Smooth muscle cell (in vitro differentiated cells): ENCODE measurements at regions not wholly inside any gene's neighbourhood (a gene's known extent, or its start where the extent isn't known, plus 50 kb on each side); places are given as distances from the start of the nearest gene placed in this dataset.

Source experiments
- DNase-seq: peaks from one replicate; lab custom pipeline; 2025; ENCODE audit not compliant: unreplicated experiment; lab: John Stamatoyannopoulos, UW
- H2AFZ ChIP-seq: fragments of 200-600 bp; sonication (generic); 2 replicates; pipeline ENCODE4 v1.6.0; 2016; ENCODE audit warnings: antibody characterized with exemption, low read depth, mild to moderate bottlenecking
- H3F3A ChIP-seq: fragments of 200-600 bp; sonication (generic); 2 replicates; pipeline ENCODE4 v1.6.0; 2017; ENCODE audit warnings: antibody characterized with exemption, low read depth
- H3K27ac ChIP-seq: fragments of 200-600 bp; sonication (generic); 2 replicates; pipeline ENCODE4 v1.5.1; 2016; ENCODE audit warnings: low read depth, mild to moderate bottlenecking
- H3K27me3 ChIP-seq: fragments of 200-600 bp; sonication (generic); 2 replicates; pipeline ENCODE4 v1.6.1; 2016; ENCODE audit warnings: low read depth, mild to moderate bottlenecking
- H3K36me3 ChIP-seq: fragments of 200-600 bp; sonication (generic); 2 replicates; pipeline ENCODE4 v1.5.1; 2016; ENCODE audit warnings: low read depth
- H3K4me1 ChIP-seq: fragments of 200-600 bp; sonication (generic); 2 replicates; pipeline ENCODE4 v1.5.1; 2016; ENCODE audit warnings: low read depth
- H3K4me2 ChIP-seq: fragments of 200-600 bp; sonication (generic); 2 replicates; pipeline ENCODE4 v1.6.0; 2016; ENCODE audit warnings: mild to moderate bottlenecking
- H3K4me3 ChIP-seq: fragments of 200-600 bp; sonication (generic); 2 replicates; pipeline ENCODE4 v1.5.1; 2016; ENCODE audit warnings: mild to moderate bottlenecking
- H3K79me2 ChIP-seq: fragments of 200-600 bp; sonication (generic); 2 replicates; pipeline ENCODE4 v1.6.0; 2016; ENCODE audit warnings: low read depth, mild to moderate bottlenecking
- H3K9ac ChIP-seq: fragments of 200-600 bp; sonication (generic); 2 replicates; pipeline ENCODE4 v1.6.0; 2016; ENCODE audit warnings: low read depth
- H3K9me3 ChIP-seq: fragments of 200-600 bp; sonication (generic); replicated peaks from 2 replicates; pipeline ENCODE4 v1.5.1; 2016; ENCODE audit warnings: low read depth
- H4K20me1 ChIP-seq: fragments of 200-600 bp; sonication (generic); 2 replicates; pipeline ENCODE4 v1.6.0; 2016; ENCODE audit warnings: low read depth
- WGBS: methylation state at CpG from one replicate; pipeline ENCODE4 v1.1.7; 2016; ENCODE audit warnings: low lambda C conversion rate; 5-methylcytosine and 5-hydroxymethylcytosine counted together
- TF ChIP-seq, protein P1 (sequence below): fragments of 200-600 bp; sonication (generic); IDR thresholded peaks from 2 replicates; pipeline ENCODE4 v1.5.1; 2017; ENCODE audit warnings: borderline replicate concordance, mild to moderate bottlenecking, antibody characterized with exemption; ENCODE audit not compliant: insufficient read depth, poor library complexity, severe bottlenecking

DNA sequence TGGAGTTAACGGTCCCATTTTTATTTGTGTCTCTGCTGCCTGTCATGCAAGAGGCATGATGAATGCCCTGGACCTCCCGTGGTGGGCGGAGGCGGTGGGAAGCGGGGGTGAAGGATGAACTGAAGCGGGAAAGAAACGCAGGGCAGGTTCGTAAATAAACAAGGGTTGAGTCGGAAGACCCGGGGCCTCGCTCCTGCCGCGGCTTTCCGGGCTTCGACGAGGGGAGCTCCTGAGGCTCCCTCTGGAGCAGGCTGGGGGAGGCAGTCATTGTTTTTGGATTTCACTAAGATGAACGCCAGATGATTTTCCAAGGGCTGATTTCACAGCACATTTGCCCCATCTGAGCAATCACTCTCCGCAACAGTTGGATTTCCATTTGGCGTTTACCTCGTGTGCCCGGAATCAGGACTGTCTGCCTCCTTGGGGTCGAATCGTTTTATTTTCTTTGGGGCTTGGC is 130.2 kb downstream of the SLC38A6 start:
- TF ChIP-seq, protein P1, sequence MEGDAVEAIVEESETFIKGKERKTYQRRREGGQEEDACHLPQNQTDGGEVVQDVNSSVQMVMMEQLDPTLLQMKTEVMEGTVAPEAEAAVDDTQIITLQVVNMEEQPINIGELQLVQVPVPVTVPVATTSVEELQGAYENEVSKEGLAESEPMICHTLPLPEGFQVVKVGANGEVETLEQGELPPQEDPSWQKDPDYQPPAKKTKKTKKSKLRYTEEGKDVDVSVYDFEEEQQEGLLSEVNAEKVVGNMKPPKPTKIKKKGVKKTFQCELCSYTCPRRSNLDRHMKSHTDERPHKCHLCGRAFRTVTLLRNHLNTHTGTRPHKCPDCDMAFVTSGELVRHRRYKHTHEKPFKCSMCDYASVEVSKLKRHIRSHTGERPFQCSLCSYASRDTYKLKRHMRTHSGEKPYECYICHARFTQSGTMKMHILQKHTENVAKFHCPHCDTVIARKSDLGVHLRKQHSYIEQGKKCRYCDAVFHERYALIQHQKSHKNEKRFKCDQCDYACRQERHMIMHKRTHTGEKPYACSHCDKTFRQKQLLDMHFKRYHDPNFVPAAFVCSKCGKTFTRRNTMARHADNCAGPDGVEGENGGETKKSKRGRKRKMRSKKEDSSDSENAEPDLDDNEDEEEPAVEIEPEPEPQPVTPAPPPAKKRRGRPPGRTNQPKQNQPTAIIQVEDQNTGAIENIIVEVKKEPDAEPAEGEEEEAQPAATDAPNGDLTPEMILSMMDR = no peak
- Histone ChIP-seq H2AFZ (no peak overlapping the region), H3K79me2 (no peaks in the 10 kb centered on the region), H3K4me3 (no peak overlapping the region), H3K27me3 (no peaks in the 10 kb centered on the region), H3K9me3 (no peaks in the 10 kb centered on the region), H4K20me1 (no peaks in the 10 kb centered on the region), H3F3A (no peaks in the 10 kb centered on the region), H3K36me3 (no peaks in the 10 kb centered on the region), H3K4me1 (no peaks in the 10 kb centered on the region), H3K27ac (no peak overlapping the region), H3K4me2 (no peak overlapping the region), H3K9ac (no peak overlapping the region)
- DNase-seq = no peak
- WGBS = 75% methylated on average over 23 of the region's 23 CpGs

DNA sequence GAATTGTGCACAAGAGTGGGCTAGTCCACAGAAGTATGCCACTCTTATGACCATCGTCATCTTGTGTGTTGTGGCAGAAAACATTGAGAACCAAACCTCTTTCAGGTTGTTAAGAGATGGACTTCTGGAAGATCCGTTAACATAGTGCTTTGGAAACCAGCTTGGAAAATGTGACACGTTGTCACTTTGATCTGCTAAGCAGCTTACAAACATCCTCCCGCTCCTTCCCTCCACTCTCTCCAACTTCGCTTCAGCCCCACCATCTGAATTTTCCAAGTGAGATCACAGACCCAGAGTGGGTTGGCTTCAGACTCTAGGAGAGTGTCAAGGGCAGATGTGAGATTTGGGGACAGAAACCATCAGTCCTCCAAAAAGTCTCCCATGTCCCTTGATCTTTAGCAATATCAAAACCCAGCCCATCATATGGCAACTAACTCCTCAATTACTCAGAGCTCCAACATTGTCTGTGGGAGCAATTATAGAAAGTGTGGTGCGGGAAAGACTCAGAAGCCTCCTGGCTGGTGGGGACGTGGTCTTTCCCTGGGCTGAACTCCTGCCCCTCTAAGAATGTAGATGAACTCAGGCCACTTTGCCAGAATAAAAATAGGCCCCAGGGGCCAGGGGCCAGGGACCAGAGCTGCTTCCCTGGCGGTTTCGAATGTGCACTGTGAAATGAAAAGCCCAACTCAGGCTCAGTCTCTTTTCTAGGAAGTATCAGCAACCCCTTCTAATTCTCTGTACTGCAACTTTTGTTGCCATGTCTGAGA is 129.5 kb downstream of the SLC38A6 start:
- H3K9ac ChIP-seq = no peak overlapping the region
- no peaks in the 10 kb centered on the region for H3K9me3 ChIP-seq
- no peaks in the 10 kb centered on the region for H3K4me1 ChIP-seq
- TF ChIP-seq, protein P1 = no peak
- DNase-seq = no peak
- WGBS = 75% methylated on average over 9 of the region's 9 CpGs
- no peak overlapping the region for H2AFZ ChIP-seq
- H3K79me2 ChIP-seq = no peaks in the 10 kb centered on the region
- no peaks in the 10 kb centered on the region for H3K27me3 ChIP-seq
- no peak overlapping the region for H3K4me3 ChIP-seq
- H3K36me3 ChIP-seq = no peaks in the 10 kb centered on the region
- H3F3A ChIP-seq = no peaks in the 10 kb centered on the region
- H3K27ac ChIP-seq = no peak overlapping the region
- no peak overlapping the region for H3K4me2 ChIP-seq
- no peaks in the 10 kb centered on the region for H4K20me1 ChIP-seq

DNA sequence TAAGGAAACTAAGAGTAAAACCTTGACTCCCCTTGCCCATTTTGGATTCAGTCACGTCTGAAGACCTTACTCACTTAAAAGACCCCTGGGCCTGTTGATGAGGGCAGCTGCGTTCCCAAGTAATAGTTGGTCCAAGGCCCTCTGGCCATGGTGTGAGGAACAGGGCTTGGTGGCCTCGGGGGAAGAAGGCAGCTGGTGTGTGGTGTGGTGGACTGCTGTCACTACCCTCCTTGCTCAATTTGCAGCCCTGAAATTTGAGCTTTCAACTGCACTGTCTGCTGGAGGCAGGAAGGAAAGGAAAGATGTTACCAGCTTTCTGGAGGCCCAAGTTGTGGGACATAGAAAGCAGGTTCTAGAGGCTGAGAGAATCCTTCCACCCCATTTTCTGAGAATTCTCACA is 128.2 kb downstream of the SLC38A6 start:
- H3K4me1 ChIP-seq = peaks cover 4% of the 10 kb centered on the region
- H2AFZ ChIP-seq = no peak overlapping the region
- DNase-seq = no peak
- H3K9ac ChIP-seq = no peak overlapping the region
- H3K36me3 ChIP-seq = no peaks in the 10 kb centered on the region
- no peaks in the 10 kb centered on the region for H3F3A ChIP-seq
- no peak overlapping the region for H3K4me3 ChIP-seq
- TF ChIP-seq, protein P1 = no peak
- H3K79me2 ChIP-seq = no peaks in the 10 kb centered on the region
- no peak overlapping the region for H3K27ac ChIP-seq
- H4K20me1 ChIP-seq = no peaks in the 10 kb centered on the region
- no peaks in the 10 kb centered on the region for H3K27me3 ChIP-seq
- WGBS = 67% methylated on average over 3 of the region's 3 CpGs
- no peak overlapping the region for H3K4me2 ChIP-seq
- H3K9me3 ChIP-seq = no peaks in the 10 kb centered on the region
